CD4-positive, alpha-beta T cell (primary cell): ENCODE measurements at regions not wholly inside any gene's neighbourhood (a gene's known extent, or its start where the extent isn't known, plus 50 kb on each side); places are given as distances from the start of the nearest gene placed in this dataset.
A peak's percentile ranks its signal among the peaks of the same experiment; 100 is the strongest.

ENCODE experiments used
- ATAC-seq: fragments of 200-7000 bp; cut with Tn5 transposase; one replicate; pipeline ENCODE4 v1.10.0; 2022; ENCODE audit warnings: mild to moderate bottlenecking; ENCODE audit not compliant: poor library complexity
- CTCF ChIA-PET: fragments of 350-600 bp; sonication (Branson Sonifier 250); formaldehyde crosslinking; loops from one replicate; lab custom pipeline; 2021; ENCODE audit warnings: antibody characterized with exemption, inconsistent platforms; lab: Charles Lee
- POLR2A ChIA-PET: fragments of 350-600 bp; sonication (Branson Sonifier 250); formaldehyde crosslinking; loops from one replicate; lab custom pipeline; 2021; ENCODE audit warnings: antibody characterized with exemption, inconsistent platforms; lab: Charles Lee
- DNase-seq, 14 experiments: peaks; one replicate each; pipeline ENCODE4 v3.0.0-alpha.2; 2013 to 2020; ENCODE audit warnings: mixed read lengths in 2 of 14
- H3K27ac ChIP-seq, 2 donors: one replicate each; pipeline versions ENCODE4 v1.5.1 to v1.7.0; 2013; ENCODE audit warnings: low read length in 2 of 2, low read depth in 1 of 2, mild to moderate bottlenecking in 1 of 2
- H3K27me3 ChIP-seq, 2 experiments: 1 replicate in 1 of 2; 2 replicates in 1 of 2; pipeline versions ENCODE4 v1.6.1 to v1.7.0; 2013; ENCODE audit warnings: low read length in 2 of 2, control low read depth in 1 of 2, mild to moderate bottlenecking in 1 of 2, moderate library complexity in 1 of 2; ENCODE audit not compliant: insufficient read depth in 2 of 2, control insufficient read depth in 1 of 2
- H3K36me3 ChIP-seq: one replicate; pipeline ENCODE4 v1.6.1; 2013; ENCODE audit warnings: low read length, control low read depth; ENCODE audit not compliant: insufficient read depth
- H3K4me1 ChIP-seq: one replicate; pipeline ENCODE4 v1.6.1; 2013; ENCODE audit warnings: low read length, control low read depth; ENCODE audit not compliant: insufficient read depth
- H3K4me3 ChIP-seq: one replicate; pipeline ENCODE4 v1.5.1; 2013; ENCODE audit warnings: mild to moderate bottlenecking, low read length, moderate library complexity
- H3K9me3 ChIP-seq, 2 experiments: 1 replicate in 1 of 2; 2 replicates in 1 of 2; pipeline versions ENCODE4 v1.6.1 to v1.7.0; 2013; ENCODE audit warnings: low read length in 2 of 2, mild to moderate bottlenecking in 2 of 2, control low read depth in 1 of 2, moderate library complexity in 1 of 2; ENCODE audit not compliant: control insufficient read depth in 1 of 2, insufficient read depth in 1 of 2
- H3K27ac Mint-ChIP-seq: one replicate; pipeline ENCODE4 v1.8.0; 2020; ENCODE audit warnings: mixed read lengths
- H3K27me3 Mint-ChIP-seq: one replicate; pipeline ENCODE4 v1.8.0; 2021; ENCODE audit warnings: mixed read lengths
- H3K36me3 Mint-ChIP-seq: one replicate; pipeline ENCODE4 v1.8.0; 2021; ENCODE audit warnings: low read depth, mixed read lengths
- H3K4me1 Mint-ChIP-seq: one replicate; pipeline ENCODE4 v1.8.0; 2021; ENCODE audit warnings: low read depth, mixed read lengths
- H3K4me3 Mint-ChIP-seq: one replicate; pipeline ENCODE4 v1.8.0; 2020; ENCODE audit warnings: mild to moderate bottlenecking, mixed read lengths
- H3K9me3 Mint-ChIP-seq: one replicate; pipeline ENCODE4 v1.8.0; 2020; ENCODE audit warnings: mixed read lengths
- CTCF ChIP-seq: fragments of 200-600 bp; IDR thresholded peaks from one replicate; pipeline ENCODE4 v1.8.0; 2022; ENCODE audit warnings: antibody characterized with exemption, mild to moderate bottlenecking
- intact Hi-C, 2 experiments: fragments of 100-400 bp; cut with DNase I in 1 of 2; cut with micrococcal nuclease in 1 of 2; formaldehyde crosslinking; loops; one replicate each; pipeline versions ENCODE4 v1.15.1 to v1.9.0; 2023 to 2025; cut with DNase I, micrococcal nuclease

DNA sequence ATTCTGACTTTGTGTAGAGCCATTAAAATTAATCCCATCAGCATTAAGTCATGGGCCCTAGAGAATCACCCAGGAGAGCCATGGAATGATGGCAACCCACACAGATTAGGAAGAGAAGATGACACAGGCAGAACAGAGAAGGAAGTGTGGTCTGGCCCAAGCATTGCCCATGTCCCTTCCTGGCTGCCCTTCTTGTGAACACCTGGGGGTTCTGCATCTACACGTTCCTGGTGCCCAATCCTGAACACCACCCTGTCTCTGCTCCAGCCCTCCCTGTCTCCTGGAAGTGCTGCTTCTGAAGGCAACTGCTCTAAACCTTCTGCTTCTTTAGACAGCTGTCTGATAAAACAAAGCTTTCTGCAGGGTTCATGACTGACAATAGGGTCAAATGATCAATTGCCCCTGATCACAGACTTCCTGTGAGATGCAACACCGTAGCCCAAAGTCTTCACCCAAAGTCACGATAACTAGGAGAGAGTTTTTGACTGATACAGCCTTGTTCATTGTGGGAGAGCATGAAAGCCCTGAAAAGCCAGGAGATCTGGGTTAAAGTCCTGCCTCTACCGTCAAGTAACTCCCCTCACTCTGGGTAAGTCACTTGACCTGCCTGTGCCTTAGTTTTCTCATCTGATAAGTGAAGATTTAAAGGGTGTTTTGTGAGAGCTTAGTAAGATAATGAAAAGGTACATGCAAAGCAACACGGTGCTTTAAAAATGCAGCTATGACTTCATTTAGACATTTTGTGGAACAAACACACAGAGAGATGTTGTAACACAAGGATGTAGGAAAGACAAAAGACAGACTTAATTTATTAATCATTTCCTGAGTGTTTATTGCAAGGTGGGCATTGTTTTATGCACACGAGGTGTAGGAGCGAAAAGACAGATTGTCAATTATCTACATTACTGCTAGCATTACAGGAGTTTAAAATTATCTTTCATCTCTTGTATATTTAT lies 291.2 kb upstream of the STXBP5 start:
- Mint-ChIP-seq H3K27me3 (peaks cover 5% of the 10 kb centered on the region), H3K4me1 (no peaks in the 10 kb centered on the region), H3K36me3 (no peaks in the 10 kb centered on the region), H3K9me3 (no peaks in the 10 kb centered on the region), H3K27ac (no peak overlapping the region), H3K4me3 (no peak overlapping the region)
- ChIA-PET POLR2A (no interaction called here), CTCF (no interaction called here)
- Histone ChIP-seq H3K4me3 (no peak overlapping the region), H3K4me1 (no peaks in the 10 kb centered on the region), H3K27me3 (no peaks in the 10 kb centered on the region), H3K27ac (no peak overlapping the region), H3K36me3 (no peaks in the 10 kb centered on the region), H3K9me3 (no peaks in the 10 kb centered on the region)
- no peak for TF ChIP-seq CTCF
- no peak for DNase-seq
- intact Hi-C loops = no loop called here
- ATAC-seq = no peak

DNA sequence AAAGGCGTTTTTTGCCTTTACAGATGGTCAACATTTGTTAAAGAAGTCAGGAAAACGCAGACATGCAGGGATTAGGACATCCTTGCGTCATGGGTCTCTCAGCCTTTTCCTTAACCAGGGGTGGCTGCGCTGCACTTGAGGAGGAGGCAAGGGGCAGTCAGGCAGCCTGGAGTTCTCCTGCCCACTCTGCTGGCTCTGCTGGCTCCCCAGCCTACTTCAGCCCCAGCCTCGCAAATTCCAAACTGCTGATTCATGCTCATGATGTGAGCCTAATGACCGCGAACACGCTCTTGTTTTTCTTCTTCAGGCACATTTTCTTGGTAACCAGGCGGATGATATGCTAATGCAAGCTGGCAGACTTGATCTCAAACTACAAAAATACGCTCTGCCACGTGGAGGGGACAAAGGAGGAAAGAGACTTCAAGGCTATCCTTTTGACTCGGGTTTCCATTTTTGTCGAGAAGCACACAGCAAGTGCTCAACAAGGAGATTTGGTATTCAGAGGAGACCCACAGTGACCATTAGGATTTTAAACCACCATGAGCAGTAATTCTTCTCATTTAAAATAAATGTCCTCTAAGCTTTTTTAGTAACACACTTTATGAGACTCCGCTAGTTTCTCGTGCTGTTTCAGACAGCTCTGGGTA lies 290.3 kb upstream of the STXBP5 start:
- Mint-ChIP-seq H3K9me3 (no peaks in the 10 kb centered on the region), H3K4me1 (no peaks in the 10 kb centered on the region), H3K27ac (no peak overlapping the region), H3K27me3 (peaks cover 5% of the 10 kb centered on the region), H3K36me3 (no peaks in the 10 kb centered on the region), H3K4me3 (no peak overlapping the region)
- no peaks in the 10 kb centered on the region for H3K9me3 ChIP-seq
- ATAC-seq (no peak), DNase-seq (peak in 2 of 14 experiments; percentile 18 to 23)
- ChIA-PET POLR2A (no interaction called here), CTCF (no interaction called here)
- intact Hi-C loops = no loop called here
- TF ChIP-seq CTCF = no peak
- no peaks in the 10 kb centered on the region for H3K4me1 ChIP-seq
- no peaks in the 10 kb centered on the region for H3K36me3 ChIP-seq
- H3K4me3 ChIP-seq = no peak overlapping the region
- H3K27ac ChIP-seq = no peak overlapping the region
- no peaks in the 10 kb centered on the region for H3K27me3 ChIP-seq

DNA sequence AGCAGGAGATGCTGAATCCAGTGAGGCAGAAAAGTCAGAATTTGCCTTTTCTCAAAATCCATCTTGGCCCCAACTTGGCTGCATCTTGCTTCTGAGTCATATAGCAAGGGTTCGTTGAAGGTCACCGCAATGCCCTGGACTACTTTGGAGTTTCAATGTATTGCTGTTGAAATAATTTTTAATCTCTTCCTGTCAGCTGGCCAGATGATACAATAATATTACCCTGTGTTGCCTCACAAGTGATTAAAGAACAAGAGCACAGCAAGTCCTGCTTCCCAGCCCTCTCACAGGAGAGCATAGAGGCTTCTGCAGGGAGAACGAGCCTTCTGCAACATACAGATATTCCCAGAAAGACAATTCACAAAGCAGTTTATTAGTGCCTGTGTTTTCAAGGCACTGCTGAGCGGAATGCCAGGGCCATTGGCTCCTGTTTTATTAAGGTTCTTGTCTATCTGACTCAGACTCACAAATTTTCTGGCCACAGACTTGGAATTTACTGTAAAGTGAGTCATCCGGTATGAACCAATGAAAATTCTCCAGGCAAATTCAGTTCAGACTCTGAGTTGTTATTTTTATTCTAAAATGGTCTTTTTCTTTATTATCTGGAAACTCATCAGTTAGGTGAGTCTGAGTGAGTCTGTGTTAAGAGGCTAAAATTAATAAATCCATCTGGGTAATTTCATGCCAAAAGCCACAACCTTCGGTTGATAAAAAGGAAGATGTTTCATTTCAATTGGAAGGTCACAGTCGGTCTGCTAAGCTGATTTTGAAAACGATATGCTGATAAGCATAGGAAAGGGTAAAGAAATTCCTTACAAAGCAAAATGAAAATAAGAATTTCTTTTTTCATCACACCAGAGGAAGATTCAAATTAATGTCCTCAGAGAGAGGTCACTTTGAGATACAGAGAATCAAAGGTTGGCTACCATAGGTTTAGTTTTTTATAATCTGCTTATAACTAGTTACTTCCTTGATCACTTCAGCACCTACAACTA lies 289.4 kb upstream of the STXBP5 start:
- no peak overlapping the region for H3K4me3 ChIP-seq
- Mint-ChIP-seq H3K36me3 (no peaks in the 10 kb centered on the region), H3K4me3 (no peak overlapping the region), H3K4me1 (no peaks in the 10 kb centered on the region), H3K9me3 (no peaks in the 10 kb centered on the region), H3K27me3 (peaks cover 5% of the 10 kb centered on the region), H3K27ac (no peak overlapping the region)
- POLR2A ChIA-PET = no interaction called here
- peak in 2 of 14 experiments; percentile 34 to 48 for DNase-seq
- H3K27me3 ChIP-seq = no peaks in the 10 kb centered on the region
- no peak overlapping the region for H3K27ac ChIP-seq
- no peaks in the 10 kb centered on the region for H3K4me1 ChIP-seq
- TF ChIP-seq CTCF = no peak
- no peaks in the 10 kb centered on the region for H3K9me3 ChIP-seq
- CTCF ChIA-PET = no interaction called here
- ATAC-seq = no peak
- intact Hi-C loops = no loop called here
- H3K36me3 ChIP-seq = no peaks in the 10 kb centered on the region
